Right ventricle myocardium inferior (tissue), 1 donor: ENCODE measurements at regions not wholly inside any gene's neighbourhood (a gene's known extent, or its start where the extent isn't known, plus 50 kb on each side); places are given as distances from the start of the nearest gene placed in this dataset.
A peak's percentile ranks its signal among the peaks of the same experiment; 100 is the strongest.
"Not testable (repeated sequence)": the region's sequence is repeated elsewhere in the genome, so short reads cannot be mapped to it uniquely, and the experiment has no call there.

Source experiments
- ATAC-seq: fragments of 200-7000 bp; cut with Tn5 transposase; one replicate; pipeline ENCODE4 v1.9.1; 2020; ENCODE audit warnings: mild to moderate bottlenecking, moderate library complexity
- DNase-seq: peaks from one replicate; pipeline ENCODE4 v3.0.0; 2021; ENCODE audit errors: missing footprints
- intact Hi-C: fragments of 100-400 bp; cut with DNase I; formaldehyde crosslinking; loops from one replicate; pipeline ENCODE4 v1.11.0; 2022
- donor health status: DM: no; HTN: yes; CAD: no; lungs with severe emphysema.

DNA sequence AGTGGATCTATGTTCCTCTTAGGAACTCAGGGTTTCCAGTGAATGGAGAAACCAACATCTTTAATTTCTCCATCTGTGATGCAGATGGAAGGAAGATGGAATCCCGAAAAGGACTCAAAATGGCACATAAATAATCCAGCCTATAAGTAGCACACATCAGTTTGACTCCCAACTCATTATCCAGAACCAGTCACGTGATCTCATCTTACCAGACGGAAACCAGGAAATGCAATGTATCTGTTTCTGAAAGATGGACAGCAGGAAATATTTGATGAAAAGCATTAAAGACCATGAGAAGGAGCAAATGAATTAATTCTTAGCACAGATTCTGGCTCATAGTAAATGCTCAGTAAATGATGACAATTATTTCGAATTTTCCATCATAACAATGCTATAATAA, 443.1 kb upstream of the FMR1 start:
- intact Hi-C loops: no loop called here
- ATAC-seq (no peak), DNase-seq (no peak)

DNA sequence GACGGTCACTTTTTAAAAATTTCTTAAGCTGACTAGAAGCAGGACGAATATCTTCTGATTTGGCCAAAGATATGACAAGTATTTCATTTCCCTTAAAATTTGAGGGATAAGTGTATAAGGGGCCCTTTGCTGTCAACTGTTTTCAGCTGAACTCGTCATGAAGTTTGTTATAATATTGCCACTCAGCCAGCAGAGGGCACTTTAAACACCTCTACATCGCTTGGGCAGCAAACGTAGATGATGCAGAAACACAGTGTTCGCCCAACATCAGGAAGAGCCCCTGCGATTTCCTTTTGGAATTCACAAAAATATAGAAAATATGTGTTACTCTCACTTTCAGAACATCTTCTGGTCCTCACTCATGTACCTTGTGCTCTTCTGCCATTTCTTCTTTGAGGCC, 435.7 kb upstream of the FMR1 start:
- DNase-seq (no peak), ATAC-seq (no peak)
- intact Hi-C loops: loop anchor here (5.0 to 10.0 kb wide), 3 partner anchors 76 to 559 kb away; no protein-coding TSS in a partner anchor

DNA sequence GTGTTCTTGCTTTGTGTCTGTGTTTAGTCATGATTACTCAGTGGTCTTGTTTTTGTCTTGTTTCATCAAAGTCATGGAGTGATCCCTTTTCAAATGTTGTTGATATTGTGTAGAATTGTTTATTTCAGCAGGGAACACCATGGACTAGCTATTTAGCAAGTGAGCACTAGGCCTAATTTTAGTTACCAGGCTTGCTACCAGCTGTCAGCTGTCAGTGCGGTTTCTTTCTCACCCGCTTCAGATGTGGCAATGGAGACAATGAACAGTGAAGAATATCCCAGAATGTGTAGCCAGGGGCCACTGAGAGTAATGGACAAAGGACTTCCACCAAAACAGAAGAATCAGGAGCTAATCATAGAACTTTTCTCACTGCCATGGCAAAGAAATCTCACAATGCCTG, 432.8 kb upstream of the FMR1 start:
- DNase-seq: no peak
- peak; percentile 26 for ATAC-seq
- intact Hi-C loops: loop anchor here (5.0 to 10.0 kb wide), 3 partner anchors 73 to 556 kb away; no protein-coding TSS in a partner anchor

DNA sequence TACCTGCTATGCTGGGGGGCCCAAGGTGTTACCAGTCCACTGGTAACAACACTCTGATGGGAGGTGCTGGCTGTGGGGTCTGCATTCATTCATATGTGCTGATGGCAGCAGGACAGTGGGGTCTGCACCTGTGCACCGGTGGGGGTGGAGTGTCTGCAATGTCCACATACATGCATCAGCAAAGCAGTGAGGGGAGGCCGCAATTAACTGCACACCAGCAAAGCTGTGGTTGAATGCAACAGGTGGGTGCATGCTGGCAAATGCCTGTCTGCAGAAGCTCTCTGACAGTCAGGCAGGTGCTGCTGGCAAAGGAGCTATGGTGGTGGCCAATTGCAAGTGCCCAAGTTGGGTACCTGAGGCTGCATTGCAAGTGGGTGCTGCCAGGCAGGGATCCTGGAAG, 426.5 kb upstream of the FMR1 start:
- ATAC-seq (no peak), DNase-seq (no peak)
- intact Hi-C loops: no loop called here

DNA sequence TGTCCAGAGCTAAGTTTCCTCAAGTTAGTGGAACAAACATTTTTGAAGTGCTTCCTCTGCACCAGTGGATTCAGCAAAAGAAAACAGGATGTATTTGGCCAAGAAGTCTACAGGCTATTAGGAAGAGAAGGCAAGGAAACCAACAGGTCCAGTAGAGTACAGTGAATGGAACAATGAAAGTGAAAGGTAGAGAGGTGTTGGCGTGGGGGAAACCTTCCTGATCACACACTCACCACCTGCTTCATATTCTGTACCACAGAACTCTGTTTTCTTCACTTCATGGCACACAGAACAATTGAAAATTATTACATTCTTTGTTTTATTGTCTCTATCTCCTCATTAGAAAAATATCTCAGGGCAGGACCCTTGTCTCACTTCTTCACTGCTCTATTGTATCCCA, 417.4 kb upstream of the FMR1 start:
- DNase-seq (no peak), ATAC-seq (no peak)
- intact Hi-C loops: no loop called here

DNA sequence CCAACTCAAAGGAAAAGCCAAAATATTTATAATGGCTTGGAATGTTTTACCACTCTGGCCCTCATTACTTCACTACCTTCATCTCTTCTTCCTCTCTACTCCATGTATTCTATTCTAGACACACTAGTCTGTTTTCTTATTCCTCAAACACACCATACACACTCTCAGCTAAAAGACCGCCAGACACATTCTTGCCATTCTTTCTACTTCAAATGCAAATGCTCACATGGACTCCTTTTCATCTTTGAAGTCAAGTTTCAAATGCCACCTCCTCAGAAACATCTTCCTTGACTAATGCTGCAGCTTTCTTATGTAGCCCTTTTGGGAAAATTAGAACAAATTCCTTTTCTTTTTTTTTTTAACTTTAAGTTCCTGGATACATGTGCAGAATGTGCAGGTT, 412.9 kb upstream of the FMR1 start:
- intact Hi-C loops: no loop called here
- DNase-seq (no peak), ATAC-seq (no peak)

DNA sequence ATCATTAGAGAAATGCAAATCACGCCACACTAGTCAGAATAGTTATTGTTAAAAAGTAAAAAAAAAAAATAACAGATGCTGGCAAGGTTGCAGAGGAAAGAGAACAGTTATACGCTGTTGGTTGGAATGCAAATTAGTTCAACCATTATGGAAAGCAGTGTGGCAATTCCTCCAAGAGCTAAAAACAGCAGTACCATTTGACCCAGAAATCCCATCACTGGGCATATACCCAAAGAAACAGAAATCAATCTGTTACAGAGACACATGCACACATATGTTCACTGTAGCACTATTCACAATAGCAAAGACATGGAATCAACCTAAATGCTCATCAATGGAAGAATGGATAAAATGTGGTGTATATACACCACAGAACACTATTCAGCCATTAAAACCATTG, 388.7 kb upstream of the FMR1 start:
- DNase-seq: no peak
- no peak for ATAC-seq
- intact Hi-C loops: no loop called here

DNA sequence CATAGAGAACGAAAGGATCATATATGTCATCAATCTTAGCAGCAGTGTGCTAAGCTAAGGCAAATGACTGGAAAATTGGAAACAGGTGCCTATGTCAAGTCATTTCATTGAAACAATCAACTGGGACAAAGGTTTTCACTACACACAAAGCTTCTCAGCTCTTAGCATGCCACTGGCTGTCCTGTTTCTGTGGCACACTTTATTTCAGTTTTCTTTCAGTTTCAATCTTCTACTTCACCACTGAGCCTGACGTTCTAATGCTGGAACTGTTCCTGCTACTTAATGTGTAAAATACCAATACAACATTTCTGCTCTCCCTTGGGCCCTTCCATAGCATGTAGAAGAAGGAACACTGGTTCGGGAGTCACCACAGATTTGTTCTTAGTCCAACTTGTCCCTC, 378.3 kb upstream of the FMR1 start:
- no peak for DNase-seq
- intact Hi-C loops: no loop called here
- no peak for ATAC-seq

DNA sequence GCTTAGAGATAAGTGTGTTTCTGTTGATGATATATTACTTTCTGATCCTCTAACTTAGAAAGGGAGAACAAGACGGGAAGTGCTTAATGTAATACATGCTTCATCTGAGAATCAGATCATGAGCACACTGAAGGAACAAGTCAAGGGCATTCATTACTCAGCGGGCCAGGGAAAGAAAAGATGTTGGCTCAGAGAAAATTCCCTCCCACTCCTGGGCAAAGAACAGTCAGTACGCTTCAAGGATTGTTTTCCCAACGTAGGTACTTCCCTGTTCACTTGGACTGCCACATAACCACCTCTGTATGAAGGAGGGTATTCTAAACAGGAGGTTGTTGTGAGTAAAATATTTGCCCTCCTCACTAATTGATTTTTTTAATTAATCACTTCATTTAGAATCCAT, 374.5 kb upstream of the FMR1 start:
- no peak for DNase-seq
- no peak for ATAC-seq
- intact Hi-C loops: no loop called here

DNA sequence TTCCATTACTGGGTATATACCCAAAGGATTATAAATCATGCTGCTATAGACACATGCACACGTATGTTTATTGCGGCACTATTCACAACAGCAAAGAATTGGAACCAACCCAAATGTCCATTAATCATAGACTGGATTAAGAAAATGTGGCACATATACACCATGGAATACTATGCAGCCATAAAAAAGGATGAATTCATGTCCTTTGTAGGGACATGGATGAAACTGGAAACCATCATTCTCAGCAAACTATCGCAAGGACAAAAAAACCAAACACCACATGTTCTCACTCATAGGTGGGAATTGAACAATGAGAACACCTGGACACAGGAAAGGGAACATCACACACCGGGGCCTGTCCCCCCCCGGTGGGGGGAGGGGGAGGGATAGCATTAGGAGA, 363.7 kb upstream of the FMR1 start:
- intact Hi-C loops, DNase-seq, ATAC-seq: not testable (repeated sequence)

DNA sequence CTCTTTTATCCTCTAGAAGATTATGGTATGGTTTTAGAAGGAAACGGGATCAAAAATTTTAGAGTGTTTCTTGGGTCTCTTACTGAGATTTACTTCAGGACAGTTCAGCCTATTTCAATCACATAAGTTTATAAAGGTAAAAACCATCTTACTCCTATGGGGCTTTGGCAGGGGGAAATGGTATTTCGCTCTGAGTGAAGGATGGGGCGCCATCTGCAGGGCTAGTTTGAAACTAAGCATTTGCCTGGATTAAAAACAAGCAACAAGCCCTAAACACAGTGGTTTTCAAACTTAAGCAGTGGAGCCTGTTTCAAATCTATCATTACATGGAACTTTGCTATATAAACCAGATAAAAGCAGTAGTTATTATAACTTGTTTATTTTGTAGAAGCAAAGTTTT, 361.5 kb upstream of the FMR1 start:
- DNase-seq (no peak), ATAC-seq (no peak)
- intact Hi-C loops: loop anchor here (5.0 kb wide), 1 partner anchor 73 kb away; no protein-coding TSS in a partner anchor

DNA sequence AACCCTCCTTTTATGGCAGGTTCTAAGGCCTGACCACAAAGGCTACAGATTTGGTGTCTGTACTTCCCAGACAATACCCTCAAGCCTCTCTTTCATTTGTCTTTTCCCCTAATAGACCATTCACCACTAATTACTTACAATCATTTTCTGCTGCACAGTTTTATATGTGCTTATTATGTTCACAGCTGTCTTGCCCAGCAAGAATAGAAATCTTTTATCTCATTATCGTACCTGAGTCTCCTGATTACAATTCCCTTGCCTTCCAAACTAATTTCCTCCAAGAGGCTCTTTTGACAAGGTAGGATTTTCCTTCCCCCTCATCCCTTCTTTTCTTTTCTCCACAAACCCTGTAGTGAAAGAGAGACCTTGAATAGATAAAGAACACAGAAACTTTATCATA, 352.5 kb upstream of the FMR1 start:
- DNase-seq (no peak), ATAC-seq (no peak)
- intact Hi-C loops: no loop called here

DNA sequence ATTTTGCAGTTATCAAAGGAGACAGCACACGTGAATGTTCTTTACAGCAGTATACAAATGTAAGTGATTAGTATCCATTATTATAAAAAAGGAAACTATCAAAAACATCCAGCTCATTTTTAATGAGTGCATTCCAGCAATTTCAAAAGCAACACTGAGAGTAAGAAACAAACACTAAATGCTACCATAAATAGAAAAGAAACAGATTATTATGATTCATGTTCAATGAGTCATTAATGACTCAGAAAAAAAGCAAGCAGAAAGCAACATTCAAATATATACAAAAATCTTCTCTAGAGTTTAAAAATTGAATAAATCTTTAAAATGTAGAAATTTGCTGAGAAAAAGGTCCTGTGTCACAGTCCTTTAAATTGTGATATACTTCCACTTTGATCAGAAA, 346.5 kb upstream of the FMR1 start:
- intact Hi-C loops: no loop called here
- ATAC-seq (no peak), DNase-seq (no peak)

DNA sequence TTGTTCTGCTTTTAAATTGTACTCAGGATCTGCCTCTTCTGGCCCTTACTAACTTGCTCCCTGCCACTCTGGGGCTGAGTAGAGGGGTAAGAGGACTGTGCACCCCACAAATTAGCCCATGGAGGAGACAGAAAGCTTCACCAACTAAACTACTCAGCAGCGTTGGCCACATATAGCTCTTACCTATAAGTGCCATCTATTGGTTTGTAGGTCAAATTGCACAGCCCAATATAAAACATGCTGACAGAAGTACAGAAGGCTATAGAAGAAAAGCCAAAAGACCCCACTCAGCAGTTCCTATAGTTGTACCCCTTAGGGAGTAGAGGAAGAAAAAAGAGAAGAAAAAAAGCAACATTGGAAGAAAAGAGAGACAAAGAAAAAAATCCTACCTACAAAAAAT, 341.2 kb upstream of the FMR1 start:
- intact Hi-C loops: no loop called here
- ATAC-seq (no peak), DNase-seq (no peak)

DNA sequence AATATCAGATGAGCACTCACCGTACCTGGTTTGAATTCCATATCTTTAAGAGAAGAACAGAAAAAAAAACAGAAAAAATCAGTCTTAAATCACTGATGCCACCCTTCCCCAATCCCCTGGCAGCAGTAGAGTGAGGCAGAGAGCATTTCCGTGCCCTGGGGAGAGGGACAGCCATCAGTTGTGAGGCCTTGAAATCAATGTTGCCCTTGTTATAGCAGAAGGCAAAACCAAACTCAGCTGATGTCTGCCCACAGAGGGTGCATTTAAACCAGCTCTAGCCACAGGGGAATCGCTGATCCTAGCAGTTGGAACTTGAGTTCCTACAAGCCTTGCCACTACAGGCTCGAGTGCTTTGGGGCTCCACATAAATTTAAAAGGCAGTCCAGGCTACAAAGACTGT, 338.5 kb upstream of the FMR1 start:
- intact Hi-C loops: no loop called here
- no peak for ATAC-seq
- no peak for DNase-seq

DNA sequence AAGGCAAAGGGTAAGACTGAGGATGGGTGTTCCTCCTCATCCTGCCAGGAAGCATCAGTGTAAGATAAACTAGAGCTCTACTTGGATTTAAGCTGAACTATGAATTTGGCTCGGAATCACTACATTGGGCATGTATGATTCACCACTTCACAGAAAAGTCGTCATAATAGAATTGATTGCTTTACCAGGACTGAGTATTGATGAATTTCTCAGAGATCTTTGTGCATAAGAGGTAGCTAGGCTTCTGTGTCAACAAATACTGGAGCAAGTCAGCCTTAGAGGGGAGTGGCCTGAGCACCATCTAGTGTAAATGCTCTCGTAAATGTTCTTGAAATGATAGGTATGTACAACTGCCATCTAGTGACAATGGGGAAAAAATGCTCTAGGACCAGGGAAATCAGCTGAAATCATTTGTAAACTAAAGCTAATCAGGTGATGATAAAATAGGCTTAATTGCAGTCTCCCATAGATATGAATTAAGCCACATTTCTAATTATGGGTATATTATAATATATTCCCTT, 309.5 kb upstream of the FMR1 start:
- DNase-seq: no peak
- intact Hi-C loops: no loop called here
- ATAC-seq: no peak

DNA sequence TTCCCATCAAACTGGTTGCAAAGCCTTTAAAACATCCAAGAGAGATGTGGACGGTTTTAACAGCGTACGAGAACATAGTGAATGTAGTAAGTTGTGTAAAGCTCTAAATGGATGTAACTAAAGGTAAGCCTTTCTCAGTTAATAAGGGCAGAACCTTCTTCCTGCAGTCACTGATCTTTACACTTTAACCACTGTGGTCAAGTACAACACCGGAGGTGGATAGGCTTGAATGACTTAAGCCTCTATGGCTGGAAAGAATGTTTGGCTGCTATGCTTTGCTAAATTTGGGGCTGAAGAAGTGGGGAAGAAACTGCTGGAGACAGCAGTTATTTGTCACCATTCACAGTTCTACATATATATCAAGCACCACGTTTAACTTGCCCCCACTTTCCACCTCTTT, 285.1 kb upstream of the FMR1 start:
- ATAC-seq: no peak
- no peak for DNase-seq
- intact Hi-C loops: no loop called here

DNA sequence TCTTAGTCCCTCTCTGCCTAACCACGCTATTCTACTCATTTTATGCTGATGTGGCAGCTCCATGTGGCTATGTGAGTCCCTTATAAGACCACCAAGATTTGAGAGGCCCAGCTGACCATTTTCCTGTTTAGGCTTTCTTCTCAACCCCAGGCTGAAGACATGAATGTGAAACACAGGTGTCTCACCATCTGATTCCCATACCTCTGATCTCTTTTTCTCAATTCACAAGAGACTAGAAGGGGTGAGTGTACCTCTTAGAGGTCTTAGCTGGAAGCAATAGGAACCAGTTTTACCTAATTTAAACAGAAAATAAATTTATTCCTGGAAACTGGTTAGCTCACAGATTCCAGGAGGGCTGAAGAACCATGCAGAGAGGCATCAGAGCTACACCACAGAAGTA, 276.5 kb upstream of the FMR1 start:
- intact Hi-C loops: no loop called here
- ATAC-seq: no peak
- no peak for DNase-seq

DNA sequence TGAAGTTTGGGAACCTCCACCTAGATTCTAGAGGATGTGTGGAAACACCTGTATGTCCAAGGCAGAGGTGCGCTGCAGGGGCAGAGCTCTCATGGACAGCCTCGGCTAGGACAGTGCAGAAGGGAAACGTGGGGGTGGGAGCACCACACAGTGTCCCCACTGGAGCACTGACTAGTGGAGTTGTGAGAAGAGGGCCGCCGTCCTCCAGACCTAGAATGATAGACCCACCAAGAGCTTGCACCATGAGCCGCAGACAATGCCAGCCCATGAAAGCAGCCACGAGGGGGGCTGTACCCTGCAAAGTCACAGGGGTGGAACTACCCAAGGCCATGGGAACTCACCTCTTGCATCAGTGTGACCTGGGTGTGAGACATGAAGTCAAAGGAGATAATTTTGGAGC, 274.5 kb upstream of the FMR1 start:
- intact Hi-C loops: no loop called here

DNA sequence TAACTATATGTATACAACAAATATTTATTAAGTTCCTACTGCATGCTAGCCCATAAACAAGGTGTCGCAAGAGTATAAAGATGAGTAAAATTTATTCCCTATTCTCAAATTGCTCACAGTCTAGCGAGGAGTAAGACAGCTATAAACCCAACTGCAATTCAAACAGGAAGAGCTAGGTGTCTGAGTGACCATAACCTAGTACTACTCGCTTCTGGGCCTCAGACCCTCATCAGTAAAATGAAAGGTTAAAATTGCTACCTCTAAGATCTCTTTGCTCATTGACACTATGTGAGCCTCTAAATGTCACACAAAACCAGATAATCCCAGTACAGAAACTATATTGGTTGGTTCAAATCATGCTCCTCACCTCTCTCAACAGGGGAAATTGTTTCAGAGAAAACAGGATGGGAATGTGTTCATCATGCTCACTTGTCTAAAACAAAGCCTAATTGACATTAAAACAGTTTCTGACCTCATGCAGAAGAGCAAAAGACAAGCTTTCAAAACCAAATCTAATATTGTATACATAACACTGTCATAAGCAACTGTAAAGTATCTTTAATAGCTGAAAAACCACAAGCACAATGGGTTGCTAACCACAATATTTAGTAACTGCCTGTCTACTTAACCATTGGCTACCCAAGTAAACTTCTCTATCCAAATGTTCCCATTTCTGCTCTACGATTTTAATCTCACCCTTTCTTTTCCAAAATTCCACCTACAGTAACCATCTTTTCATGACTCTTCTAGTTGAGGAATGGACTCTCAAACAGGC, 264.6 kb upstream of the FMR1 start:
- intact Hi-C loops: no loop called here
- no peak for DNase-seq
- ATAC-seq: no peak

More for the DNA sequence above, 274.5 kb upstream of the FMR1 start:
- ATAC-seq (no peak), DNase-seq (no peak)

DNA sequence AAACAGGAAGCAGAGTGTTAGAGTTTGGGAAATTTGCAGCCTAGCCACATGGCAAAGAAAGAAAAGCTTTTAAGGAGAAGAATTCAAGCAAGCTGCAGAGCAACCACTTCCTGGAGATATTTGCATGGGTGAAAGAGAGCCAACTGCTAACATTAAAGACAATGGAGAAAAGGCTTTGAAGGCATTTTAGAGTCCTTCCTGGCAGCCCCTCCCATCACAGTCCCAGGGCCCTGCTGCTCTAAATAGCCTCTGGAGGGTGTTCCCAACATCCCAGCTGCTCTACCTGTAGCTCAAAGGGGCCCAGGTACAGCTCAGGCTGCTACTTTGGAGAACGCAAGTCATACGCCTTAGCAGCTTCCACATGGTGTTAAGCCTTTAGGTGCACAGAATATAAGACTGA, 235.9 kb upstream of the FMR1 start:
- intact Hi-C loops: no loop called here
- DNase-seq: no peak
- ATAC-seq: no peak
